ENCODE measurements at regions not wholly inside any gene's neighbourhood (a gene's known extent, or its start where the extent isn't known, plus 50 kb on each side); places are given as distances from the start of the nearest gene placed in this dataset.

GRCh38 chr18:1227025-1227424, 322.4 kb downstream of the ADCYAP1 start:
- TF ChIP-seq ZFX (IDR thresholded peaks at IDR 0.05; ENCODE audit: borderline replicate concordance) (no peak), CTCF (IDR thresholded peaks at IDR 0.05) (no peak)
- H3K27ac ChIP-seq: no peak overlapping the region

GRCh38 chr18:1229634-1230033, 325.0 kb downstream of the ADCYAP1 start:
- H3K27ac ChIP-seq: no peak overlapping the region
- TF ChIP-seq CTCF (IDR thresholded peaks at IDR 0.05) (no peak), ZFX (IDR thresholded peaks at IDR 0.05; ENCODE audit: borderline replicate concordance) (no peak)

- H3K27ac ChIP-seq: no peak overlapping the region
- TF ChIP-seq CTCF (IDR thresholded peaks at IDR 0.05) (no peak), ZFX (IDR thresholded peaks at IDR 0.05; ENCODE audit: borderline replicate concordance) (no peak)
Measured at GRCh38 chr18:1232867-1233266, 328.2 kb downstream of the ADCYAP1 start.

- H3K27ac ChIP-seq: no peak overlapping the region
- TF ChIP-seq CTCF (IDR thresholded peaks at IDR 0.05): no peak
- TF ChIP-seq ZFX (IDR thresholded peaks at IDR 0.05; ENCODE audit: borderline replicate concordance): no peak
Measured at GRCh38 chr18:1240701-1241100, 336.0 kb downstream of the ADCYAP1 start.

GRCh38 chr18:1244397-1245122, 339.9 kb downstream of the ADCYAP1 start:
- H3K27ac ChIP-seq: no peak overlapping the region
- TF ChIP-seq CTCF (IDR thresholded peaks at IDR 0.05) (no peak), ZFX (IDR thresholded peaks at IDR 0.05; ENCODE audit: borderline replicate concordance) (no peak)

GRCh38 chr18:1246827-1247226, 342.2 kb downstream of the ADCYAP1 start:
- no peak for TF ChIP-seq CTCF (IDR thresholded peaks at IDR 0.05)
- TF ChIP-seq ZFX (IDR thresholded peaks at IDR 0.05; ENCODE audit: borderline replicate concordance): no peak

GRCh38 chr18:1252534-1252933, 347.9 kb downstream of the ADCYAP1 start:
- no peak overlapping the region for H3K27ac ChIP-seq
- no peak for TF ChIP-seq CTCF (IDR thresholded peaks at IDR 0.05)

More at GRCh38 chr18:1246827-1247226, 342.2 kb downstream of the ADCYAP1 start:
- H3K27ac ChIP-seq: no peak overlapping the region

Data from 22Rv1 (cell line).